Ascending aorta (tissue), 2 donors: ENCODE measurements at regions not wholly inside any gene's neighbourhood (a gene's known extent, or its start where the extent isn't known, plus 50 kb on each side); places are given as distances from the start of the nearest gene placed in this dataset.

Experiments
- DNase-seq, 2 donors: peaks; one replicate each; pipeline ENCODE4 v3.0.0-alpha.2; 2019; ENCODE audit warnings: low spot score in 2 of 2
- H3K27ac ChIP-seq, 2 donors: fragments of 200-600 bp; sonication (generic); one replicate each; pipeline ENCODE4 v1.5.1; 2016 to 2017; ENCODE audit warnings: mild to moderate bottlenecking in 1 of 2
- H3K27me3 ChIP-seq: fragments of 200-600 bp; sonication (generic); one replicate; pipeline ENCODE4 v1.5.1; 2017
- H3K36me3 ChIP-seq, 2 donors: fragments of 200-600 bp; sonication (generic); one replicate each; pipeline ENCODE4 v1.5.1; 2016
- H3K4me1 ChIP-seq, 2 donors: fragments of 200-600 bp; sonication (generic); one replicate each; pipeline ENCODE4 v1.5.1; 2016 to 2017; ENCODE audit warnings: mild to moderate bottlenecking in 1 of 2
- H3K4me3 ChIP-seq, 2 donors: fragments of 200-600 bp; sonication (generic); one replicate each; pipeline ENCODE4 v1.5.1; 2016 to 2017; ENCODE audit warnings: mild to moderate bottlenecking in 1 of 2
- H3K9me3 ChIP-seq, 2 donors: fragments of 200-600 bp; sonication (generic); one replicate each; pipeline ENCODE4 v1.5.1; 2016
- CTCF ChIP-seq, 3 experiments: fragments of 200-600 bp in 2 of 3; fragments of 450-650 bp in 1 of 3; sonication (generic) in 2 of 3; IDR thresholded peaks; one replicate each; pipeline ENCODE4 v1.5.1; 2016 to 2019; ENCODE audit warnings: antibody characterized with exemption in 3 of 3, mild to moderate bottlenecking in 1 of 3, moderate library complexity in 1 of 3
- intact Hi-C: fragments of 100-400 bp; cut with DNase I; formaldehyde crosslinking; loops from one replicate; pipeline ENCODE4 v1.15.1; 2023

DNA sequence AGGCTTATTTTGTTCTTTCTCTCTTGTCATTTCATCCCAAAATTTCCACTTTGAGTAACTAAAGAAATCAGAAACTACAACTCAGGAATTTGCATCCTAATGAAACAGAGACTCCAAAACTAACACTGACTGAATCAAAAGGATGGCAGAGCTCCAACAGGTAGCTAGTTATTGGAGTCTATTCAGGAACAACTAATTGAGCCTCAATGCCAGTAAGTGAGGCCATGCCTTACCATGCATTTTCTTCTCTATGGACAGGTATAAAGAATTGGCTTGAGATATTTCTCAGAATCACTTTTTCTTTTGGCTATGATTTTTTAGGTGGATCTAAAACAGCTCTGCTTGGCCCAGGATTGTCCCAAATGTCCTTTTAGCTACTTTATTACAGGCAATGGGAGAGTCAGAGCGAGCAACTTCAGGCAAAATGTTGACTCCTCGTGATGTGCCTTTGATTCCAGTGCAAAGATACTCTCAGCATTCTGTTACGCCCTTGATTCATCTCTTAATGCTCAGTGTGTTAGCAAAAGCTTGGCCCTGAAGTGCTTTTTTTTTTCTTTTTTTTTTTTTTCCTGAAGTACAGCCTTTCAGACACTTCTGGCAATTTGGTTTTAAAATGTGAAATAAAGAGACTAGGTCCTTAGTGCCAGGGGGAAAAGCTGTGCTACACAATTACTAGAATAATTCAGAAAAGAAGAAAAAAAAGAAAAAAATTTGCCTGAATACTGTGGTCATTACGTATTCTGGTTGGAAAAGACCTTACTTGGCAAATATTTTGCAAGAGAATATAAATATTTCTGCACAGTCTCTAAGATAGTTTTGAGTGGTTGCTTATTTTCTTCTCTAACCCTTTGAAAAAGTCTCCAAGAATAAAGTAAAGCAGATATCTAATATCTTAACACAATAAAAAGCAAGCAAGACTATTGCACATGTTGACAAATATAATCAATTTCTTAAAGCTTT is 423.7 kb downstream of the ANXA1 start:
- Histone ChIP-seq H3K4me3 (no peak overlapping the region), H3K27me3 (no peaks in the 10 kb centered on the region), H3K9me3 (no peaks in the 10 kb centered on the region), H3K4me1 (no peaks in the 10 kb centered on the region), H3K27ac (no peak overlapping the region), H3K36me3 (no peaks in the 10 kb centered on the region)
- DNase-seq: no peak
- intact Hi-C loops: no loop called here
- TF ChIP-seq CTCF (IDR thresholded peaks at IDR 0.05): no peak

GRCh38 chr9:73577848-73578247 is 426.2 kb downstream of the ANXA1 start:
- no peaks in the 10 kb centered on the region for H3K36me3 ChIP-seq
- intact Hi-C loops: no loop called here
- H3K27ac ChIP-seq: no peak overlapping the region
- no peaks in the 10 kb centered on the region for H3K9me3 ChIP-seq
- H3K4me3 ChIP-seq: no peak overlapping the region
- H3K27me3 ChIP-seq: no peaks in the 10 kb centered on the region
- DNase-seq: no peak
- no peaks in the 10 kb centered on the region for H3K4me1 ChIP-seq
- TF ChIP-seq CTCF (IDR thresholded peaks at IDR 0.05): no peak

DNA sequence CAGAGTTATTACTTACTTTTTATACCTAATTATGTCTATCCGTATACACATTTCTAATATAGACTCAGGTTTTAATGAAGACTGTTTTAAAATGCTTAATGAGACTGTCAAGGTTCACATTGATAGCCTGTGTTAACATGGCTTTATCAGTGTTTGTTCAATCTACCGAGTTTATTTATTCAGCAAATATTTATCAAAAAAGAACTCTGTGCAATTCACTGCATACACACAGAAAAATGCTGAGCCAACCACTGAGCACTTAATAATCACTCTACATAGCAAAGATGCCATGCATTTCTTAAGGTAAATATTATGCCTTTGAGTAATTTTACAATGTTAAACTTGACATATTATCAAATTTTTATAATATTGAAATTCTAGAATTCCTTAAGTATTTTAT is 428.2 kb downstream of the ANXA1 start:
- no peaks in the 10 kb centered on the region for H3K9me3 ChIP-seq
- TF ChIP-seq CTCF (IDR thresholded peaks at IDR 0.05): no peak
- H3K4me3 ChIP-seq: no peak overlapping the region
- H3K27me3 ChIP-seq: no peaks in the 10 kb centered on the region
- no peak for DNase-seq
- no peaks in the 10 kb centered on the region for H3K4me1 ChIP-seq
- intact Hi-C loops: no loop called here
- no peak overlapping the region for H3K27ac ChIP-seq
- H3K36me3 ChIP-seq: no peaks in the 10 kb centered on the region

DNA sequence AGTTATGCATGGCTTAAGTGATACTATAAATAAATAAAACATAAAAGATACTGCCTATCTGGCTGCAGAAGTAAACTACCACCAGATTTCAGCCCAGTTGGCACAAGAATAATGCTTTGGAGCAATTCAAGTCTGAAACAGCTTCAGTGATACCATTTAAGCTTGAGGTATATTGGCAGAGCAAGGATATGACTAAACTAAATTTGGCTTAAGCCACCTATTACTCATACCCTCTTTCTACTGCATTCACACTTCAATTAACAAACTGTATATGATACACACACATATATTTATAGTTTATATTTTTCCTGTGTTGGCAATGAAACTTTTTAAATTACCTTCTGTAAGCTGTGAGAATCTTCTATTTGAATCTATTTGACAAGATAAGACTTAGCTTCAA is 431.9 kb downstream of the ANXA1 start:
- no peak for TF ChIP-seq CTCF (IDR thresholded peaks at IDR 0.05)
- H3K27ac ChIP-seq: no peak overlapping the region
- no peaks in the 10 kb centered on the region for H3K4me1 ChIP-seq
- H3K27me3 ChIP-seq: no peaks in the 10 kb centered on the region
- intact Hi-C loops: no loop called here
- no peak overlapping the region for H3K4me3 ChIP-seq
- no peaks in the 10 kb centered on the region for H3K36me3 ChIP-seq
- no peak for DNase-seq
- H3K9me3 ChIP-seq: no peaks in the 10 kb centered on the region

DNA sequence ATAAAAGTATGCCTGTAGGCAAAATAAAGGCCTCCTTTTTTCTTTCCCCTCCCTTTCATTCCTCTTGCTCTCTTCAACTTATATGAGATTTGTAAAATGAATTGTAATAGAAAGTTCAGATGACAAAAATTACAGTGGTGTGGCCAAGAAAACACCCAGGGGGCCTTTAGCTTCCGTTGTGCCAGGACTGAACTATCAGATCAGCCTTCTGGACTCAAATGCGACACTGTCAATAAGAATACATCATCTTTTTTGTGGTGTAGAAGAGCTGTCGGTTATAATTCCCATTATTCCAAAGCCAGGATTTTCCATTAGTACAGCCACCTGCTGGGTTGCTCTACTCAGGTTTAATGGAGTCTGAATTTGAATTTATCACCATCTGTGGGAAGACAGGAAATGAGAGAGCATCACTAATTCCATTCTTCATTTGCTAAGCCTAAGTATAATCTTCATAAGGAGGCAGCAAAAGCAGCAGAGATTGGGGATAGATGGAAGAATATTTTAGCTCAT is 443.4 kb downstream of the ANXA1 start:
- no peaks in the 10 kb centered on the region for H3K36me3 ChIP-seq
- no peaks in the 10 kb centered on the region for H3K4me1 ChIP-seq
- intact Hi-C loops: no loop called here
- H3K4me3 ChIP-seq: no peak overlapping the region
- H3K27me3 ChIP-seq: no peaks in the 10 kb centered on the region
- TF ChIP-seq CTCF (IDR thresholded peaks at IDR 0.05): no peak
- H3K9me3 ChIP-seq: no peaks in the 10 kb centered on the region
- DNase-seq: no peak
- H3K27ac ChIP-seq: no peak overlapping the region
